ENCODE measurements at regions not wholly inside any gene's neighbourhood (a gene's known extent, or its start where the extent isn't known, plus 50 kb on each side); places are given as distances from the start of the nearest gene placed in this dataset.
"Not testable (repeated sequence)": the region's sequence is repeated elsewhere in the genome, so short reads cannot be mapped to it uniquely, and the experiment has no call there.

- intact Hi-C loops (cut with DNase I, micrococcal nuclease); H3K27me3 Mint-ChIP-seq; CTCF ChIA-PET; DNase-seq; H3K36me3 Mint-ChIP-seq (ENCODE audit: low read depth); H3K4me3 Mint-ChIP-seq; H3K27ac Mint-ChIP-seq; H3K9me3 Mint-ChIP-seq (ENCODE audit: low read depth); POLR2A ChIA-PET; H3K4me1 Mint-ChIP-seq; ATAC-seq: not testable (repeated sequence)
Observed at GRCh38 chr5:105859350-105859749, 1811.4 kb downstream of the EFNA5 start.

GRCh38 chr5:105849701-105850100, 1821.0 kb downstream of the EFNA5 start:
- H3K9me3 Mint-ChIP-seq (ENCODE audit: low read depth) = peaks cover 5% of the 10 kb centered on the region
- intact Hi-C loops (cut with DNase I, micrococcal nuclease) = no loop called here
- H3K4me3 Mint-ChIP-seq = no peak overlapping the region
- ATAC-seq = no peak
- no peak overlapping the region for H3K27ac Mint-ChIP-seq
- ChIA-PET POLR2A (no interaction called here), CTCF (no interaction called here)
- no peaks in the 10 kb centered on the region for H3K4me1 Mint-ChIP-seq
- H3K36me3 Mint-ChIP-seq (ENCODE audit: low read depth) = no peaks in the 10 kb centered on the region
- no peak for DNase-seq
- no peaks in the 10 kb centered on the region for H3K27me3 Mint-ChIP-seq

GRCh38 chr5:105840800-105841199, 1829.9 kb downstream of the EFNA5 start:
- DNase-seq (no peak), ATAC-seq (no peak)
- H3K4me3 Mint-ChIP-seq = no peak overlapping the region
- intact Hi-C loops (cut with DNase I, micrococcal nuclease) = no loop called here
- H3K27me3 Mint-ChIP-seq = no peaks in the 10 kb centered on the region
- H3K27ac Mint-ChIP-seq = no peak overlapping the region
- POLR2A ChIA-PET = no interaction called here
- peaks cover 17% of the 10 kb centered on the region for H3K9me3 Mint-ChIP-seq (ENCODE audit: low read depth)
- H3K36me3 Mint-ChIP-seq (ENCODE audit: low read depth) = no peaks in the 10 kb centered on the region
- H3K4me1 Mint-ChIP-seq = no peaks in the 10 kb centered on the region
- CTCF ChIA-PET = no interaction called here

- POLR2A ChIA-PET = no interaction called here
- H3K4me3 Mint-ChIP-seq = no peak overlapping the region
Observed at GRCh38 chr5:105836887-105837286, 1833.8 kb downstream of the EFNA5 start.

GRCh38 chr5:105836268-105836667, 1834.5 kb downstream of the EFNA5 start:
- POLR2A ChIA-PET = no interaction called here
- no peak for DNase-seq
- Mint-ChIP-seq H3K27ac (no peak overlapping the region), H3K9me3 (ENCODE audit: low read depth) (peaks cover 14% of the 10 kb centered on the region), H3K4me3 (no peak overlapping the region), H3K36me3 (ENCODE audit: low read depth) (no peaks in the 10 kb centered on the region), H3K4me1 (no peaks in the 10 kb centered on the region), H3K27me3 (no peaks in the 10 kb centered on the region)
- CTCF ChIA-PET = no interaction called here
- no peak for ATAC-seq
- intact Hi-C loops (cut with DNase I, micrococcal nuclease) = no loop called here

More at GRCh38 chr5:105836887-105837286, 1833.8 kb downstream of the EFNA5 start:
- H3K27me3 Mint-ChIP-seq = no peaks in the 10 kb centered on the region
- H3K36me3 Mint-ChIP-seq (ENCODE audit: low read depth) = no peaks in the 10 kb centered on the region
- intact Hi-C loops (cut with DNase I, micrococcal nuclease) = no loop called here
- no peaks in the 10 kb centered on the region for H3K4me1 Mint-ChIP-seq
- DNase-seq (no peak), ATAC-seq (no peak)
- peaks cover 16% of the 10 kb centered on the region for H3K9me3 Mint-ChIP-seq (ENCODE audit: low read depth)
- no peak overlapping the region for H3K27ac Mint-ChIP-seq
- CTCF ChIA-PET = no interaction called here

- Mint-ChIP-seq H3K27me3 (no peaks in the 10 kb centered on the region), H3K4me1 (no peaks in the 10 kb centered on the region), H3K9me3 (ENCODE audit: low read depth) (peaks cover 2% of the 10 kb centered on the region), H3K27ac (no peak overlapping the region), H3K4me3 (no peak overlapping the region), H3K36me3 (ENCODE audit: low read depth) (no peaks in the 10 kb centered on the region)
- ChIA-PET POLR2A (no interaction called here), CTCF (no interaction called here)
- ATAC-seq (no peak), DNase-seq (no peak)
- intact Hi-C loops (cut with DNase I, micrococcal nuclease) = no loop called here
Observed at GRCh38 chr5:105828821-105829220, 1841.9 kb downstream of the EFNA5 start.

- intact Hi-C loops (cut with DNase I, micrococcal nuclease) = no loop called here
- Mint-ChIP-seq H3K36me3 (ENCODE audit: low read depth) (no peaks in the 10 kb centered on the region), H3K27me3 (no peaks in the 10 kb centered on the region), H3K9me3 (ENCODE audit: low read depth) (peaks cover 2% of the 10 kb centered on the region), H3K4me3 (no peak overlapping the region), H3K27ac (no peak overlapping the region), H3K4me1 (no peaks in the 10 kb centered on the region)
- CTCF ChIA-PET = no interaction called here
- POLR2A ChIA-PET = no interaction called here
- ATAC-seq (no peak), DNase-seq (no peak)
Observed at GRCh38 chr5:105821800-105822199, 1848.9 kb downstream of the EFNA5 start.

GRCh38 chr5:105817914-105818313, 1852.8 kb downstream of the EFNA5 start:
- intact Hi-C loops (cut with DNase I, micrococcal nuclease) = no loop called here
- Mint-ChIP-seq H3K36me3 (ENCODE audit: low read depth) (no peaks in the 10 kb centered on the region), H3K27ac (no peak overlapping the region), H3K27me3 (no peaks in the 10 kb centered on the region), H3K9me3 (ENCODE audit: low read depth) (peaks cover 7% of the 10 kb centered on the region), H3K4me1 (no peaks in the 10 kb centered on the region), H3K4me3 (no peak overlapping the region)
- ATAC-seq (no peak), DNase-seq (no peak)
- POLR2A ChIA-PET = no interaction called here
- CTCF ChIA-PET = no interaction called here

GRCh38 chr5:105817416-105817815, 1853.3 kb downstream of the EFNA5 start:
- intact Hi-C loops (cut with DNase I, micrococcal nuclease) = no loop called here
- H3K4me1 Mint-ChIP-seq = no peaks in the 10 kb centered on the region
- H3K36me3 Mint-ChIP-seq (ENCODE audit: low read depth) = no peaks in the 10 kb centered on the region
- H3K27ac Mint-ChIP-seq = no peak overlapping the region
- no peak for ATAC-seq
- ChIA-PET POLR2A (no interaction called here), CTCF (no interaction called here)
- no peak for DNase-seq
- H3K4me3 Mint-ChIP-seq = no peak overlapping the region
- no peaks in the 10 kb centered on the region for H3K27me3 Mint-ChIP-seq
- peaks cover 7% of the 10 kb centered on the region for H3K9me3 Mint-ChIP-seq (ENCODE audit: low read depth)

- Mint-ChIP-seq H3K4me3 (no peak overlapping the region), H3K9me3 (ENCODE audit: low read depth) (peaks cover 10% of the 10 kb centered on the region), H3K27ac (no peak overlapping the region), H3K27me3 (no peaks in the 10 kb centered on the region), H3K4me1 (no peaks in the 10 kb centered on the region), H3K36me3 (ENCODE audit: low read depth) (no peaks in the 10 kb centered on the region)
- DNase-seq (no peak), ATAC-seq (no peak)
- ChIA-PET CTCF (no interaction called here), POLR2A (no interaction called here)
- intact Hi-C loops (cut with DNase I, micrococcal nuclease) = no loop called here
Observed at GRCh38 chr5:105816961-105817360, 1853.8 kb downstream of the EFNA5 start.

- Mint-ChIP-seq H3K36me3 (ENCODE audit: low read depth) (no peaks in the 10 kb centered on the region), H3K4me1 (no peaks in the 10 kb centered on the region), H3K27me3 (no peaks in the 10 kb centered on the region), H3K27ac (no peak overlapping the region), H3K4me3 (no peak overlapping the region), H3K9me3 (ENCODE audit: low read depth) (peaks cover 18% of the 10 kb centered on the region)
- ChIA-PET CTCF (no interaction called here), POLR2A (no interaction called here)
- DNase-seq (no peak), ATAC-seq (no peak)
- intact Hi-C loops (cut with DNase I, micrococcal nuclease) = no loop called here
Observed at GRCh38 chr5:105812304-105812703, 1858.4 kb downstream of the EFNA5 start.

- no peak for DNase-seq
- ChIA-PET CTCF (interaction anchor here (0.6 to 0.7 kb wide), 2 partner anchors 90 to 750 kb away, joined by 3 to 4 read pairs; no protein-coding TSS in a partner anchor), POLR2A (interaction anchor here (0.6 kb wide), 1 partner anchor 318 kb away, joined by 4 read pairs; no protein-coding TSS in a partner anchor)
- H3K36me3 Mint-ChIP-seq (ENCODE audit: low read depth) = no peaks in the 10 kb centered on the region
- peaks cover 22% of the 10 kb centered on the region for H3K9me3 Mint-ChIP-seq (ENCODE audit: low read depth)
- intact Hi-C loops (cut with DNase I, micrococcal nuclease) = no loop called here
- no peaks in the 10 kb centered on the region for H3K27me3 Mint-ChIP-seq
- no peak for ATAC-seq
- H3K27ac Mint-ChIP-seq = no peak overlapping the region
- no peaks in the 10 kb centered on the region for H3K4me1 Mint-ChIP-seq
- H3K4me3 Mint-ChIP-seq = no peak overlapping the region
Observed at GRCh38 chr5:105807951-105808350, 1862.8 kb downstream of the EFNA5 start.

- Mint-ChIP-seq H3K27ac (no peak overlapping the region), H3K4me3 (no peak overlapping the region), H3K36me3 (ENCODE audit: low read depth) (no peaks in the 10 kb centered on the region), H3K4me1 (no peaks in the 10 kb centered on the region), H3K9me3 (ENCODE audit: low read depth) (peaks cover 26% of the 10 kb centered on the region), H3K27me3 (no peaks in the 10 kb centered on the region)
- DNase-seq (no peak), ATAC-seq (no peak)
- POLR2A ChIA-PET = no interaction called here
- intact Hi-C loops (cut with DNase I, micrococcal nuclease) = no loop called here
- CTCF ChIA-PET = no interaction called here
Observed at GRCh38 chr5:105807290-105807689, 1863.4 kb downstream of the EFNA5 start.
